ENCODE measurements at regions not wholly inside any gene's neighbourhood (a gene's known extent, or its start where the extent isn't known, plus 50 kb on each side); places are given as distances from the start of the nearest gene placed in this dataset.
"Not testable (repeated sequence)": the region's sequence is repeated elsewhere in the genome, so short reads cannot be mapped to it uniquely, and the experiment has no call there.

GRCh38 chr12:61290473-61290872 lies 969.7 kb upstream of the USP15 start:
- DNase-seq (ENCODE audit: low spot score): no peak

DNA sequence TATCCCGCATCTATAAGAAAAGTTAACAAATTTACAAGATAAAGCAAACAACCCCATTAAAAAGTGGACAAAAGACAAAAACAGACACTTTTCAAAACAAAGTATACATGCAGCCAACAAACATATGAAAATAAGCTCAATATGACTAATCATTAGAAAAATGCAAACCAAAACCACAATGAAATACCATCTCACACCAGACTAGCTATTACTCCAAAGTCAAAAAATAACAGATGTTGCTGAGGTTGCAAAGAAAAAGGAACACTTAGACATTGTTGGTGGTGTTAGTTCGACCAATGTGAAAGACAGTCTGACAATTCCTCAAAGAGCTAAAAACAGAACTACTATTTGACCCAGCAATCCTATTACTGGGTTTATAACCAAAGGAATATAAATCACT lies 968.6 kb upstream of the USP15 start:
- DNase-seq (ENCODE audit: low spot score): no peak

- not testable (repeated sequence) for DNase-seq (ENCODE audit: low spot score)
Measured at GRCh38 chr12:61294011-61294410, 966.2 kb upstream of the USP15 start.

DNA sequence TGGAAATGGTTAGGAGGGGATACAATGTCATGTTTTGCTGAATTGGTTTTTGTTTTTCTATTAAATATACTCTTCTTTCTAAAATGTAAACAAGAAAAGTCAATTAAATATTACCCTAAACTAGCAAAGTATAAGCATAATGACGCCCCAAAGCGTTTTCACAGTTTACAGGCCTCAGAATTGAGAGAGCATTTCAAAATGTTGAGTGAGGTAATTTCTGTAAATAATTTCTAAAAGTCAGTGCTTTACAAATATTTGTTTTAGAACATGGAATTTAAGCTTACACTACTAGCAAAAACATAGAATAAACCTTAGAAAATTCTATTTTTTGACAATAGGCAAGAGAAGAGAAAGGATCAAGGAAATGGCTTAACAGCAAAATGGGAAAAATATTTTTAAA lies 958.4 kb upstream of the USP15 start:
- no peak for DNase-seq (ENCODE audit: low spot score)

GRCh38 chr12:61302282-61302681 lies 957.9 kb upstream of the USP15 start:
- DNase-seq (ENCODE audit: low spot score): no peak

DNA sequence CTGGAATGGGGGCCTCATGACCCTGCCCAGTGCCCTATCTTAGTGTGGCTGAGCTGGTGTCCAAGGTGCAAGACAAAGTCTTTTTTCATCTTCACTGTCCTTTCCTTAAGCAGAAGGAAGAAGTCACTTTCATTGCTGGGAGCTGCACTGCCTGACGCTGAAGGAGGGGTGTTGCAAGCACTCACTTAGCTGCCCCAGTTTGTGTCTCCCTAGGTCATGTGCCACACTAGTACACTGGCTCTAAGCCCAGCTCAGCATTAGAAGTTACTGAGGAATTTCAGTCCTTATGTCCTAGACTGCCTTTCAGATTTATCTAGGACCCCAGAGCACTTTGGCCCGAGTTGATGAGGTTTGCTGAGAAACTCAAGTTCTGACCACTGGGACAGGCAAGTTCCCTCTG lies 952.0 kb upstream of the USP15 start:
- DNase-seq (ENCODE audit: low spot score): no peak

GRCh38 chr12:61311413-61311812 lies 948.8 kb upstream of the USP15 start:
- no peak for DNase-seq (ENCODE audit: low spot score)

DNA sequence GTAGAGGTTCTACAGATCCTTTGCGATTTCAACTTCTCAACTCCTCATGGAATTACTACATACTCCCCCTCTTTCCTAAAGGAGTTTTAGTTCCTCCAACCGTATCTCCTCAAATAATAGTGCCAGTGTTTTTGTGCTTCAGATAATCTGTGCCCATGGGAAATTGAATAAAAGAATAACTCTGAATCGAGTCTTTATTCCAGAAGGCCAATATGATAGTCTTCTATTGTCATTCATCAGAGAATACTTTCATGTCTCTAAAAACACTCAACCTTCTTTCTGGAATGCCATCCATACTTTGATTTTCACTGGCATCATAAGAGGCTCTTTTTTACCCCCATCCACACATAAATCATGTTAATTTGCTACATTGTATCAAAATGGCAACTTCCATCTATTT lies 911.3 kb upstream of the USP15 start:
- no peak for DNase-seq (ENCODE audit: low spot score)

- DNase-seq (ENCODE audit: low spot score): no peak
Measured at GRCh38 chr12:61355105-61355504, 905.1 kb upstream of the USP15 start.

DNA sequence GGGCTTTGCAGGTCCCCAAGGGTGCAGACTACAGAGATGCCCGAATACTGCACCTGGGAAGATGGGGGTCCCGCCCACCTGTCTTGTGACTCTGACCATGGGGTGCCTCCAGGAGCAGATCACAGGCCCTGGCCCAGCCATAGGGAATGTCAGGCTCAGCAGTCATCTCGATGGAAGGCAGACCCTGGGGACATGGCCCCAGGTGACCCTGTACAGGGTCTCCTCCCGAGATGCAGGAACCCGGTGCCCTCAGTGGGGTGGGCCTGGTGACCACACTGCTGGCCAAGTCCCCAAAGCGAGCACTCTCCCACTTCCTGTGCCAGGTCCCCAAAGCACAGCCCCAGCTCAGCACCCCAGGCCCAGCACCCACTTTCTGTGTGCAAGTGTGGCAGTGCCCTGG lies 903.7 kb upstream of the USP15 start:
- no peak for DNase-seq (ENCODE audit: low spot score)

DNA sequence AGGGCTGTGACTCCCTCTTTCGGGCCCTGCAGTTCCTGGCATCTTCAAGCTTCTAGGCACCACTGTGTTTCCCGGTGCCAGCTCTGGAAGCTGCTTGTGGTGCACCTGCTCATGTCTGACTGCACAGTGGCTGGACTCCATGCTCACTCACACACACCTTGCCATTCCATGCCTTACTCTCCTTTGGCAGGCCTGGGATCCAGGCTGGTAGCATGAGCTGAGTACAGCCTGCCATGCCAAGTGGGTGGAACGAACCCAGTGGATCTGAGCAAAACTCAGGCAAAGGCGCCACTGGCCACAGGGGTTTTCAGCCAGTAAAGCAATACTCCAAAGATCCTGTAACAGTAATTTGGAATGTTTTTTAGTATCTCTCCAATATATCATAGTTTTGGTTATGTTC lies 902.7 kb upstream of the USP15 start:
- no peak for DNase-seq (ENCODE audit: low spot score)

DNA sequence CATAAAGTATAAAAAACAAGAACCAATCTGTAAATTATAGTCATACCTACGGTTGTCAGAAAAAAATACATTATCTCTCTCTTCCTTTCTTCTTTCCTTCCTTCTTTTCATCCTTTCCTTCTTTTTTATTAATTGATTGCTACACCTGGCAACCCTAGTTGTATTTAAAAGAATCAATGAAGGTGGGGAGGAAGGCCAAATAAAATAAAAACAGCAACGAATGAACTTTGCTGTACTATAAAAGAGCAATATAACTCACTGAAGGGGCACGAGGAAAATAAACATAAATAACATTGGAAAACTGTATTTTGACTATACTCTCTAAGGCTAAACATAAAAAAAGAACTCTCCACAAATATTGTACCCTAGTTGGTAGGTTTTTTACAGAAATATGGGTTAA lies 898.2 kb upstream of the USP15 start:
- no peak for DNase-seq (ENCODE audit: low spot score)

GRCh38 chr12:61365001-61365400 lies 895.2 kb upstream of the USP15 start:
- DNase-seq (ENCODE audit: low spot score): no peak

- DNase-seq (ENCODE audit: low spot score): no peak
Measured at GRCh38 chr12:61367281-61367785, 892.9 kb upstream of the USP15 start.

- no peak for DNase-seq (ENCODE audit: low spot score)
Measured at GRCh38 chr12:61369241-61369910, 890.8 kb upstream of the USP15 start.

- DNase-seq (ENCODE audit: low spot score): no peak
Measured at GRCh38 chr12:61384511-61384910, 875.7 kb upstream of the USP15 start.

- no peak for DNase-seq (ENCODE audit: low spot score)
Measured at GRCh38 chr12:61385771-61386170, 874.4 kb upstream of the USP15 start.

GRCh38 chr12:61397668-61398067 lies 862.5 kb upstream of the USP15 start:
- DNase-seq (ENCODE audit: low spot score): no peak

DNA sequence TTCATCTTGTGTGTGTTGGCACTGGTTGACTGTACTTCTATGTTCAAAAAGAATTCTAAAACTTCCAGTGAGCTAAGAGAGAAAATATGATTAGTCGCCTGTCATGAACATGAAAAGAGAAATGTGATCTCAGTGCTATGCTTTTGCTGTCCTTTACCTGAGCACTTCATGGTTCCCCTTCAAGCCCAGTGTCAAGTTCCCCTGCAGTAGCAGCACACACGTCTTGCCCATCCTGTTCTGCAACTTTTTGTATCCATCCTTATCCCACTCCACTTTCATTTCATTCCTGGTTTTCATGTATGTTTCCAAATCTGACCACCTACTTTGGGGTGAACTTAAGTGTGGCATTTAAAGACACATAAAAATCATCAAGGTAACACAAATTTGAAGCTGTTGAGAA lies 848.0 kb upstream of the USP15 start:
- DNase-seq (ENCODE audit: low spot score): no peak

DNA sequence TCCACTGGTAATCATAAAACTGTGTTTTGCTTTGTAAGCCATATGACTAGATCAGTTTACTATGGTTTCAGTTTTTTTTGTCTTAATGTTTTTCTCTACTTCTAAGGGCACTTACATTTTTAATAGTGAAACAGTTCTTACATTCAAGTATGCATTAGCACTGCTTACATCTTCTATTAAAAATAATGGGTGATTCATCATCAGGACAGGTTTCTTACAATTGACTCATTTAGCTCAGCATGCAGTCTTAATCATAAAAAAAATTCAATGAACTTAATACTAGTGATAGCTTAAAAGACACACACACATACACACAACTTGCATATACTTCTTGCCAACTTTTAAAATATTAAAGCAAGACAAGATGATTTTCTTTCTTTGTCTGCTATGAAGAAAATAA lies 845.7 kb upstream of the USP15 start:
- no peak for DNase-seq (ENCODE audit: low spot score)

- DNase-seq (ENCODE audit: low spot score): no peak
Measured at GRCh38 chr12:61422786-61423185, 837.4 kb upstream of the USP15 start.

DNA sequence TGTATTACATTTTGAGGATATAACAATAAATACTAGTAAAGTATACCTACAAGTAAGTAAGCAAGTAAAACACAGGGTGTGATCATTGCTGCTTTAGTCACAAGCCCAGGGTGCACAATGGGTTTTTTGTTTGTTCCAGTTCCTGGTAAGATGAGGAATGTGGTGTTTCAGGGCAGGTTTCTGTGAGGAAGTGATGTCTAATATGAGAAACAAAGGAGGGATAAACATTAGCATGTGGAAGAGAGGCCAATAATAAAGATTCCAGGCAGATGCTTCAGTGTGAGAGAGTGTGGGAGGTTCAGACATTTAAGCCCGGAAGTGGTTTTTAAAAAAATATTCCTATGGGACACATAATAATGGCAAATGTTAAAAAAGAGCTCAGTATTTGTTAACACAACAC lies 808.1 kb upstream of the USP15 start:
- DNase-seq (ENCODE audit: low spot score): no peak

- DNase-seq (ENCODE audit: low spot score): no peak
Measured at GRCh38 chr12:61487728-61488127, 772.5 kb upstream of the USP15 start.

Data from globus pallidus (tissue), 1 donor.